ENCODE measurements at regions not wholly inside any gene's neighbourhood (a gene's known extent, or its start where the extent isn't known, plus 50 kb on each side); places are given as distances from the start of the nearest gene placed in this dataset.

GRCh38 chr18:39406941-39407340 is 1841.3 kb upstream of the CELF4 start:
- H3K4me1 ChIP-seq, result no peaks in the 10 kb centered on the region
- DNase-seq, result no peak
- intact Hi-C loops (cut with DNase I; ENCODE audit: low total_unique reads), result no loop called here
- H3K36me3 ChIP-seq, result no peaks in the 10 kb centered on the region
- no peaks in the 10 kb centered on the region for H3K9me3 ChIP-seq
- no peak overlapping the region for H3K4me3 ChIP-seq
- no peak for TF ChIP-seq CTCF (IDR thresholded peaks at IDR 0.05)
- WGBS, 2 donors (ENCODE audit: low coverage in 1 of 2), result 55 to 67% methylated on average over 3 of the region's 3 CpGs
- no peak overlapping the region for H3K27ac ChIP-seq
- in situ Hi-C loops (cut with MboI; ENCODE audit: low pct_ligation_motif_present in 1 of 4, low pct_unique_long_range_greater_than_20kb in 1 of 4, low sequenced_read_pairs in 3 of 4), result no loop called here
- H3K27me3 ChIP-seq, result no peaks in the 10 kb centered on the region

GRCh38 chr18:39403121-39403520 is 1837.5 kb upstream of the CELF4 start:
- Histone ChIP-seq H3K27me3 (no peaks in the 10 kb centered on the region), H3K9me3 (no peaks in the 10 kb centered on the region), H3K36me3 (no peaks in the 10 kb centered on the region), H3K27ac (no peak overlapping the region), H3K4me3 (no peak overlapping the region), H3K4me1 (no peaks in the 10 kb centered on the region)
- in situ Hi-C loops (cut with MboI; ENCODE audit: low pct_ligation_motif_present in 1 of 4, low pct_unique_long_range_greater_than_20kb in 1 of 4, low sequenced_read_pairs in 3 of 4) (no loop called here), intact Hi-C loops (cut with DNase I; ENCODE audit: low total_unique reads) (no loop called here)
- WGBS, 2 donors (ENCODE audit: low coverage in 1 of 2), result 60 to 69% methylated on average over 2 of the region's 2 CpGs
- no peak for DNase-seq
- TF ChIP-seq CTCF (IDR thresholded peaks at IDR 0.05) (no peak), POLR2AphosphoS5 (IDR thresholded peaks at IDR 0.05) (no peak), POLR2A (IDR thresholded peaks at IDR 0.05) (no peak), EP300 (IDR thresholded peaks at IDR 0.05; ENCODE audit: low read depth) (no peak)

GRCh38 chr18:39399662-39400061 is 1834.1 kb upstream of the CELF4 start:
- Histone ChIP-seq H3K36me3 (no peaks in the 10 kb centered on the region), H3K27me3 (no peaks in the 10 kb centered on the region), H3K27ac (no peak overlapping the region), H3K4me3 (no peak overlapping the region), H3K9me3 (no peaks in the 10 kb centered on the region), H3K4me1 (no peaks in the 10 kb centered on the region)
- DNase-seq, result no peak
- in situ Hi-C loops (cut with MboI; ENCODE audit: low pct_ligation_motif_present in 1 of 4, low pct_unique_long_range_greater_than_20kb in 1 of 4, low sequenced_read_pairs in 3 of 4) (no loop called here), intact Hi-C loops (cut with DNase I; ENCODE audit: low total_unique reads) (no loop called here)
- no peak for TF ChIP-seq POLR2A (IDR thresholded peaks at IDR 0.05)
- no peak for TF ChIP-seq CTCF (IDR thresholded peaks at IDR 0.05)
- 55 to 69% methylated on average over 1 of the region's 1 CpG for WGBS, 2 donors (ENCODE audit: low coverage in 1 of 2)

- Histone ChIP-seq H3K27ac (no peak overlapping the region), H3K4me3 (no peak overlapping the region), H3K27me3 (no peaks in the 10 kb centered on the region), H3K9me3 (peaks cover 0 to 7% of the 10 kb centered on the region in 2 donors), H3K4me1 (no peaks in the 10 kb centered on the region), H3K36me3 (no peaks in the 10 kb centered on the region)
- intact Hi-C loops (cut with DNase I; ENCODE audit: low total_unique reads), result no loop called here
- DNase-seq, result no peak
- in situ Hi-C loops (cut with MboI; ENCODE audit: low pct_ligation_motif_present in 1 of 4, low pct_unique_long_range_greater_than_20kb in 1 of 4, low sequenced_read_pairs in 3 of 4), result no loop called here
- TF ChIP-seq CTCF (IDR thresholded peaks at IDR 0.05) (no peak), POLR2A (IDR thresholded peaks at IDR 0.05) (no peak), POLR2AphosphoS5 (IDR thresholded peaks at IDR 0.05) (no peak), EP300 (IDR thresholded peaks at IDR 0.05; ENCODE audit: low read depth) (no peak)
- WGBS, 2 donors (ENCODE audit: low coverage in 1 of 2), result 75 to 94% methylated on average over 1 of the region's 1 CpG
Measured at GRCh38 chr18:39396168-39396567, 1830.6 kb upstream of the CELF4 start.
